Calu3 (cell line): ENCODE measurements at regions not wholly inside any gene's neighbourhood (a gene's known extent, or its start where the extent isn't known, plus 50 kb on each side); places are given as distances from the start of the nearest gene placed in this dataset.

Experiments used
- BruUV-seq: library from RNA; stranded (reverse); fragments of 400-500 nt; replicated peaks from 2 replicates; lab custom pipeline; 2021; lab: Mats Ljungman, UMichigan
- CTCF ChIA-PET: fragments of 300-600 bp; sonication (Branson Sonifier 250); formaldehyde crosslinking; loops from one replicate; lab custom pipeline; 2022; ENCODE audit warnings: antibody characterized with exemption; lab: Charles Lee
- DNase-seq: peaks from one replicate; pipeline ENCODE4 v3.0.0; 2022
- H3K27ac Mint-ChIP-seq: one replicate; pipeline ENCODE4 v1.8.0; 2022; ENCODE audit warnings: mixed read lengths; ENCODE audit not compliant: unreplicated experiment
- H3K27me3 Mint-ChIP-seq: one replicate; pipeline ENCODE4 v1.8.0; 2022; ENCODE audit warnings: mixed read lengths; ENCODE audit not compliant: unreplicated experiment
- H3K36me3 Mint-ChIP-seq: one replicate; pipeline ENCODE4 v1.8.0; 2022; ENCODE audit warnings: mild to moderate bottlenecking, moderate library complexity, mixed read lengths; ENCODE audit not compliant: insufficient read depth, unreplicated experiment
- H3K4me1 Mint-ChIP-seq: one replicate; pipeline ENCODE4 v1.8.0; 2022; ENCODE audit warnings: mild to moderate bottlenecking, low read depth, mixed read lengths; ENCODE audit not compliant: unreplicated experiment
- H3K4me3 Mint-ChIP-seq: one replicate; pipeline ENCODE4 v1.8.0; 2022; ENCODE audit warnings: mild to moderate bottlenecking, low read depth, moderate library complexity, mixed read lengths; ENCODE audit not compliant: unreplicated experiment
- H3K9me3 Mint-ChIP-seq: one replicate; pipeline ENCODE4 v1.8.0; 2022; ENCODE audit warnings: low read depth, mixed read lengths; ENCODE audit not compliant: unreplicated experiment
- intact Hi-C: fragments of 100-400 bp; cut with micrococcal nuclease; formaldehyde crosslinking; loops from one replicate; pipeline ENCODE4 v1.10.0; 2022; ENCODE audit not compliant: unreplicated experiment
- TF ChIP-seq, protein P1 (sequence below): fragments of 200-600 bp; IDR thresholded peaks from one replicate; pipeline ENCODE4 v1.8.0; 2022; ENCODE audit warnings: antibody characterized with exemption; ENCODE audit not compliant: unreplicated experiment

DNA sequence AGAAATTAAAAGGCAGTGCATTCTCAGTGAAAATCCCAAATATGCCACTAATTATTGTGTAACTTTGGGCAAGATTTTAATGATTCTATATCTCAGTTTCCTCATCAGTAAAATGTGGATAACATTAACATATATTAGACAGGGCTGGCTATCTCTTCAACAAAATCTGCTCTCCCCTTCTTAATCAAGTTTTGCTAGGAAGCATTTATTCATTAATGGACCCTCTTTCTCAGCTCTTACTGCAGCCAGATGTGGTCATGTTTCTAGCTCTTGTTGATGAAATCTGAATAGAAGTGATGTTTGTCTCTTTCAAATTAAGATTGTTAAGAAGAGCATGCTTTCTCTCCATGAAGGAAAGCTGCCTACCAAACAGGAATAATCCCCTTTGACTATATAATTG lies 84.4 kb upstream of the PPFIA2 start:
- Mint-ChIP-seq H3K27me3 (no peaks in the 10 kb centered on the region), H3K4me1 (peaks cover 7% of the 10 kb centered on the region), H3K9me3 (peaks cover 3% of the 10 kb centered on the region), H3K4me3 (no peak overlapping the region), H3K27ac (no peak overlapping the region), H3K36me3 (no peaks in the 10 kb centered on the region)
- no TSS peak for BruUV-seq
- TF ChIP-seq, protein P1, sequence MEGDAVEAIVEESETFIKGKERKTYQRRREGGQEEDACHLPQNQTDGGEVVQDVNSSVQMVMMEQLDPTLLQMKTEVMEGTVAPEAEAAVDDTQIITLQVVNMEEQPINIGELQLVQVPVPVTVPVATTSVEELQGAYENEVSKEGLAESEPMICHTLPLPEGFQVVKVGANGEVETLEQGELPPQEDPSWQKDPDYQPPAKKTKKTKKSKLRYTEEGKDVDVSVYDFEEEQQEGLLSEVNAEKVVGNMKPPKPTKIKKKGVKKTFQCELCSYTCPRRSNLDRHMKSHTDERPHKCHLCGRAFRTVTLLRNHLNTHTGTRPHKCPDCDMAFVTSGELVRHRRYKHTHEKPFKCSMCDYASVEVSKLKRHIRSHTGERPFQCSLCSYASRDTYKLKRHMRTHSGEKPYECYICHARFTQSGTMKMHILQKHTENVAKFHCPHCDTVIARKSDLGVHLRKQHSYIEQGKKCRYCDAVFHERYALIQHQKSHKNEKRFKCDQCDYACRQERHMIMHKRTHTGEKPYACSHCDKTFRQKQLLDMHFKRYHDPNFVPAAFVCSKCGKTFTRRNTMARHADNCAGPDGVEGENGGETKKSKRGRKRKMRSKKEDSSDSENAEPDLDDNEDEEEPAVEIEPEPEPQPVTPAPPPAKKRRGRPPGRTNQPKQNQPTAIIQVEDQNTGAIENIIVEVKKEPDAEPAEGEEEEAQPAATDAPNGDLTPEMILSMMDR = no peak
- CTCF ChIA-PET = no interaction called here
- DNase-seq = no peak
- intact Hi-C loops = no loop called here

DNA sequence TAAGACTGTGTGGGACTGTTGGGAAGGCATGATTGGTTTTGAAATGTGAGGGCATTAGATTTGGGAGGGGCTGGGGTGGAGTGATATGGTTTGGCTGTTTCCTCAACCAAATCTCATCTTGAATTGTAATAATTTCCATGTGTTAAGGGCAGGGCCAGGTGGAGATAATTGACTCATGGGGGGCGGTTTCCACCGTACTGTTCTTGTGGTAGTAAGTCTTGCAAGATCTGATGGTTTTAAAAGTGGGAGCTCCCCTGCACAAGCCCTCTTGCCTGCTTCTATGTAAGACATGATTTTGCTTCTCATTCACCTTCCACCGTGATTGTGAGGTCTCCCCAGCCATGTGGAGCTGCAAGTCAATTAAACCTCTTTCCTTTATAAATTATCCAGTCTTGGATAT lies 76.6 kb upstream of the PPFIA2 start:
- TF ChIP-seq, protein P1 = no peak
- CTCF ChIA-PET = interaction anchor here (0.6 kb wide), 1 partner anchor 50 kb away, joined by 7 read pairs; no protein-coding TSS in a partner anchor
- Mint-ChIP-seq H3K4me3 (no peak overlapping the region), H3K36me3 (no peaks in the 10 kb centered on the region), H3K4me1 (no peaks in the 10 kb centered on the region), H3K27ac (no peak overlapping the region), H3K9me3 (no peaks in the 10 kb centered on the region), H3K27me3 (no peaks in the 10 kb centered on the region)
- DNase-seq = no peak
- no TSS peak for BruUV-seq
- intact Hi-C loops = loop anchor here (5.0 kb wide), 1 partner anchor 782 kb away; no protein-coding TSS in a partner anchor

DNA sequence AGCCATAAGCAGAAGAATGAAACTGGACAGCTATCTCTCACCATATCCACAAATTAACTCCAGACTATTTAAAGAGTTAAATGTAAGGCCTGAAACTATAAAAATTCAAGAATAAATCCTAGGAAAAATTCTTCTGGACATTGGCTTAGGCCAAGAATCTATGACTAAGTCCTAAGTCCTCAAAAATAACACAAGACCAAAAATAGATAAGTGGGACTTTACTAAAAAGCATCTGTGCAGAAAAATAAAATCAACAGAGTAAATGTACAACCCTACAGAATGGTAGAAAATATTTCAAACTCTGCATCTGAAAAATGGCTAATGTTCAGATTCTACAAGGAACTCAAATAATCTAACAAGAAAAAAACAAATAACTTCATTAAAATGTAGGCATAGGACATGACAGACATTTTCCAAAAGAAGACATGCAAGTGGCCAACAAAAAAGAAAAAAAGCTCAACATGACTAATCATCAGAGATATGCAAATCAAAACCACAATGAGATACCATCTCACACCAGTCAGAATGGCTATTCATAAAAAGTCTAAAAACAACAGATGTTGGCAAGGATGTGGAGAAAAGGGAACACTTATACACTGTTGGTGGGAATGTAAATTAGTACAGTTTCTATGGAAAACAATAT lies 61.0 kb upstream of the PPFIA2 start:
- CTCF ChIA-PET = no interaction called here
- H3K4me3 Mint-ChIP-seq = no peak overlapping the region
- DNase-seq = no peak
- no peak overlapping the region for H3K27ac Mint-ChIP-seq
- intact Hi-C loops = no loop called here
- peaks cover 16% of the 10 kb centered on the region for H3K9me3 Mint-ChIP-seq
- no TSS peak for BruUV-seq
- H3K4me1 Mint-ChIP-seq = peaks cover 12% of the 10 kb centered on the region
- TF ChIP-seq, protein P1 = no peak
- no peaks in the 10 kb centered on the region for H3K36me3 Mint-ChIP-seq
- H3K27me3 Mint-ChIP-seq = no peaks in the 10 kb centered on the region

DNA sequence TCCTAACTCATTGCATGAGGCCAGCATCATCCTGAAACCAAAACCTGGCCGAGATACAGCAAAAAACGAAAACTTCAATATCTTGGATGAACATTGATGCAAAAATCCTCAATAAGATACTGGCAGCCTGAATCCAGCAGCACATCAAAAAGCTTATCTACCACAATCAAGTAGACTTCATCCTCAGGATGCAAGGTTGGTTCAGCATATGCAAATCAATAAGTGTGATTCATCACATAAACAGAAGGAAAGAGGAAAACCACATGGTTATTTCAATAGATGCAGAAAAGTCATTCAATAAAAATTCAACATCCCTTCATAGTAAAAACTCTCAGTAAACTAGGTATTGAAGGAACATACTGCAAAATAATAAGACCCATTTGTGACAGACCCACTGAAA lies 56.5 kb upstream of the PPFIA2 start:
- H3K27me3 Mint-ChIP-seq = no peaks in the 10 kb centered on the region
- TF ChIP-seq, protein P1 = no peak
- no TSS peak for BruUV-seq
- no peak overlapping the region for H3K4me3 Mint-ChIP-seq
- H3K36me3 Mint-ChIP-seq = no peaks in the 10 kb centered on the region
- peaks cover 30% of the 10 kb centered on the region for H3K9me3 Mint-ChIP-seq
- CTCF ChIA-PET = interaction anchor here (0.7 kb wide), 1 partner anchor 444 kb away, joined by 3 read pairs; no protein-coding TSS in a partner anchor
- H3K27ac Mint-ChIP-seq = peak overlapping the region; percentile 74
- no peak for DNase-seq
- H3K4me1 Mint-ChIP-seq = peaks cover 17% of the 10 kb centered on the region
- intact Hi-C loops = no loop called here
